ENCODE measurements at regions not wholly inside any gene's neighbourhood (a gene's known extent, or its start where the extent isn't known, plus 50 kb on each side); places are given as distances from the start of the nearest gene placed in this dataset.
"Not testable (repeated sequence)": the region's sequence is repeated elsewhere in the genome, so short reads cannot be mapped to it uniquely, and the experiment has no call there.

DNA sequence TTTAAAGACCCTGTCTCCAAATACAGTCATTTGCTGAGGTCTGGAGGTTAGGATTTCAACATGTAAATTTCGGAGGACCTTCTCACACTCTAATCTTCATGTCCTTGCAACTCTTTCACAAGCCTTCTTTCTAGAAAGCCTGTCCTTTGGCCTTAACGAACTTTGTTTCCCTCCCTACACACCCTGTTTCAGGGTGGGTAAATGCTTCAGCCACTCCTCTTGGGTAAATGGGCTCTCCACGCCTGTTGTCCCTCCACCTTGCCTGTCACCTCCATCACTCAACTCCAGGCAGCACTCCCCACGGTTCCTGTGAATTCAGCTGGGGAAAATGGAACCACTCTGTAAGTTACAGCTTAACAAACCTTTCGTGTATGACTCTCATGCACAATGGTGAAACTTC lies 84.0 kb upstream of the COG2 start:
- H3K36me3 ChIP-seq = no peaks in the 10 kb centered on the region
- peaks cover 0 to 6% of the 10 kb centered on the region in 2 donors for H3K27me3 ChIP-seq
- intact Hi-C loops (cut with DNase I) = no loop called here
- H3K4me1 ChIP-seq = no peaks in the 10 kb centered on the region
- no peak overlapping the region for H3K4me3 ChIP-seq
- ATAC-seq (no peak), DNase-seq (no peak)
- H3K9me3 ChIP-seq = no peaks in the 10 kb centered on the region
- TF ChIP-seq, protein P1, sequence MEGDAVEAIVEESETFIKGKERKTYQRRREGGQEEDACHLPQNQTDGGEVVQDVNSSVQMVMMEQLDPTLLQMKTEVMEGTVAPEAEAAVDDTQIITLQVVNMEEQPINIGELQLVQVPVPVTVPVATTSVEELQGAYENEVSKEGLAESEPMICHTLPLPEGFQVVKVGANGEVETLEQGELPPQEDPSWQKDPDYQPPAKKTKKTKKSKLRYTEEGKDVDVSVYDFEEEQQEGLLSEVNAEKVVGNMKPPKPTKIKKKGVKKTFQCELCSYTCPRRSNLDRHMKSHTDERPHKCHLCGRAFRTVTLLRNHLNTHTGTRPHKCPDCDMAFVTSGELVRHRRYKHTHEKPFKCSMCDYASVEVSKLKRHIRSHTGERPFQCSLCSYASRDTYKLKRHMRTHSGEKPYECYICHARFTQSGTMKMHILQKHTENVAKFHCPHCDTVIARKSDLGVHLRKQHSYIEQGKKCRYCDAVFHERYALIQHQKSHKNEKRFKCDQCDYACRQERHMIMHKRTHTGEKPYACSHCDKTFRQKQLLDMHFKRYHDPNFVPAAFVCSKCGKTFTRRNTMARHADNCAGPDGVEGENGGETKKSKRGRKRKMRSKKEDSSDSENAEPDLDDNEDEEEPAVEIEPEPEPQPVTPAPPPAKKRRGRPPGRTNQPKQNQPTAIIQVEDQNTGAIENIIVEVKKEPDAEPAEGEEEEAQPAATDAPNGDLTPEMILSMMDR (IDR thresholded peaks at IDR 0.05) = no peak
- no peak overlapping the region for H3K27ac ChIP-seq

DNA sequence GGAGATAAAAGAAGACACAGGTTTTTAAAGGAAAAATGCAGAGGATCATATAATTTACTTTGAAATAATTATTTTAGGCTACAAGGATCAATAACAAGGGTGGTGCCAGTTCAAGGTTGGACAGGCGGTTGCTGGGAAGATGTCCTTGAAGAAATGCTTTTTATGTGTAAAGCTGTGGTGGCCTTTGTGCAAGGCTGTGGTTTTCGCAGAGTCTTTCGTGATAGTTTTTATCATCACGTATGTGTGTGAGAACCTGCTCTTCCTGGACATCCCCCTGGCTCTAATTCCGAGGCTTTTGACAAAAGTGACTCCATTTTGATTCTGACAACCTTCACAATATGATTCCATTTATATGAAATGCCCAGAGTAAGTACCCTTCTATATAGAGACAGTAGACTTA lies 85.8 kb upstream of the COG2 start:
- no peak overlapping the region for H3K27ac ChIP-seq
- TF ChIP-seq, protein P1 (IDR thresholded peaks at IDR 0.05) = no peak
- no peak overlapping the region for H3K4me3 ChIP-seq
- ATAC-seq = no peak
- H3K36me3 ChIP-seq = no peaks in the 10 kb centered on the region
- intact Hi-C loops (cut with DNase I) = no loop called here
- no peak for DNase-seq
- H3K4me1 ChIP-seq = no peaks in the 10 kb centered on the region
- H3K9me3 ChIP-seq = no peaks in the 10 kb centered on the region
- H3K27me3 ChIP-seq = peaks cover 0 to 6% of the 10 kb centered on the region in 2 donors

DNA sequence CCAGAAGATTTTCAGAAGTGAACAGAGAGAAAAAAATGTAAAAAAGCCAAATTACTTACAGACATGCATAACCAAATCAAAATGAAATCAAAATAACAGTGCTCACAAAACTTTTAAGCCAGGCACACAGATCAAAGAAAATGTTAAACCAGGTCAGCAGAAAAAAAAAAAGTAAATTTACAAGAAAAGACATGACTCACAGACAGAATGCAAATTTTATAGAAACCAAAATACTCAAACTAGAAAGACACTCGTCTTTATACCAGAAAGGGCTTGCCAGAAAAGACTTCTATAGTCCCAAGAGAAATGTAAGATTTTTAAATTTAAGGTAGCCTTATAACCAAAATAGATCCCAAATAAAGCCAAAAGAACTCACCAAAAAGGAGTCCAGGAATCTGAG lies 86.5 kb upstream of the COG2 start:
- intact Hi-C loops (cut with DNase I) = no loop called here
- Histone ChIP-seq H3K9me3 (no peaks in the 10 kb centered on the region), H3K4me1 (no peaks in the 10 kb centered on the region), H3K4me3 (no peak overlapping the region), H3K27ac (no peak overlapping the region), H3K36me3 (no peaks in the 10 kb centered on the region), H3K27me3 (peaks cover 0 to 6% of the 10 kb centered on the region in 2 donors)
- DNase-seq = no peak
- TF ChIP-seq, protein P1 (IDR thresholded peaks at IDR 0.05) = no peak
- ATAC-seq = no peak

DNA sequence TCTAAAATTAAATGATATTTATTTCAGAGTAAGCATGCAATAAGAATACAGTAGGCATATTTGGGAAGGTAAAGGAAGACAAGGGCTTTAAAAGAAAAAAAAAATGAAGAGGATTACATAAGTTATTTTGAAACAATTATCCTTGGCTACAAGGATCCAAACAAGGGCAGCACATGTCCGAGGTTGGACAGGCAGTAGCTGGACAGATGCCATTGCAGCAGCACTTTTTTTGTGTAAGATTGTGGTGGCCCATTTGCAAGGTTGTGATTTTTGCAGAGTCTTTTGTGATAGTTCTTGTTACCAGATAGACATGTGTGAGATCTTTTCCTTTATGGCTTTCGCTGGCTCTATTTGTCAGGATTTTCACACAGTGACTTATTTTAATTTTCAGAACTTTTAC lies 89.4 kb upstream of the COG2 start:
- ATAC-seq (no peak), DNase-seq (no peak)
- Histone ChIP-seq H3K4me1 (no peaks in the 10 kb centered on the region), H3K27me3 (peaks cover 0 to 13% of the 10 kb centered on the region in 2 donors), H3K36me3 (no peaks in the 10 kb centered on the region), H3K4me3 (no peak overlapping the region), H3K9me3 (no peaks in the 10 kb centered on the region), H3K27ac (no peak overlapping the region)
- intact Hi-C loops (cut with DNase I) = no loop called here
- TF ChIP-seq, protein P1 (IDR thresholded peaks at IDR 0.05) = no peak

DNA sequence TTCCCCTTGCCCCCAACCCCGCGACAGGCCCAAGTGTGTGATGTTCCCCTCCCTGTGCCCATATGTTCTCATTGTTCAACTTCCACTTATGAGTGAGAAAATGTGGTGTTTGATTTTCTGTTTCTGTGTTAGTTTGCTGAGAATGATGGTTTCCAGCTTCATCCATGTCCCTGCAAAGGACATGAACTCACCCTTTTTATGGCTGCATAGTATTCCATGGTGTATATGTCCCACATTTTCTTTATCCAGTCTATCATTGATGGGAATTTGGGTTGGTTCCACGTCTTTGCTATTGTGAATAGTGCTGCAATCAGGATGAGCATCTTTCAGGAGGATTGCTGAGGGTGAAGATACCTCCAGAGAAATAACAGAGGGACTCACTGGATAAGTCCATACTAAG lies 91.3 kb upstream of the COG2 start:
- H3K4me3 ChIP-seq; DNase-seq; ATAC-seq; H3K36me3 ChIP-seq; H3K9me3 ChIP-seq; H3K4me1 ChIP-seq; H3K27ac ChIP-seq; intact Hi-C loops (cut with DNase I): not testable (repeated sequence)
- H3K27me3 ChIP-seq = peaks cover 0 to 13% of the 10 kb centered on the region in 2 donors

DNA sequence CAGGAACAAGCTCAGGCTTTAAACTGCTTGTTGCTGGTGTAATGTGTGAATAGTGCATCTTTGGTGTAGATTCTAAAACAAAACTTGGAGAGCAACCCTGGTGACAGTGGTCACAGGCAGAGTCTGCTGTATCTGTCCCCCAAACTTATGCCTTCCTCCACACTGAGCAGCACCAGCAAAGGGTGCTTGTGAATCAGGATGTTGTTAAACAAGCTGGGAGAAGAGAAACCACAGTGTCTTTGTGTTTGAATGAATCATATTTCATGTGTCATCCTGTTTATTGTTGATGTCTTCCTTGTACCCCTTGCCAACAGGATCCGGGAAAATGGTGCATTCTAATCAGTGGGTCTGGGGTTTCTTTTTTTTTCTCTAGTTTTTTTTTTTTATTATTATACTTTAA lies 91.9 kb upstream of the COG2 start:
- DNase-seq = no peak

More for the DNA sequence above, 91.9 kb upstream of the COG2 start:
- no peaks in the 10 kb centered on the region for H3K9me3 ChIP-seq
- TF ChIP-seq, protein P1 (IDR thresholded peaks at IDR 0.05) = no peak
- intact Hi-C loops (cut with DNase I) = no loop called here
- peaks cover 0 to 13% of the 10 kb centered on the region in 2 donors for H3K27me3 ChIP-seq
- no peak for ATAC-seq
- H3K4me1 ChIP-seq = no peaks in the 10 kb centered on the region
- no peaks in the 10 kb centered on the region for H3K36me3 ChIP-seq
- H3K27ac ChIP-seq = no peak overlapping the region
- no peak overlapping the region for H3K4me3 ChIP-seq

Measured in left lung (tissue), 4 donors.